HG03558 (cell line): ENCODE measurements at regions not wholly inside any gene's neighbourhood (a gene's known extent, or its start where the extent isn't known, plus 50 kb on each side); places are given as distances from the start of the nearest gene placed in this dataset.

ENCODE experiments used
- ATAC-seq: cut with Tn5 transposase; IDR thresholded peaks from one replicate; pipeline ENCODE4 v1.9.1; 2021; ENCODE audit warnings: moderate number of reproducible peaks; ENCODE audit not compliant: unreplicated experiment; ENCODE audit errors: extremely low read depth

DNA sequence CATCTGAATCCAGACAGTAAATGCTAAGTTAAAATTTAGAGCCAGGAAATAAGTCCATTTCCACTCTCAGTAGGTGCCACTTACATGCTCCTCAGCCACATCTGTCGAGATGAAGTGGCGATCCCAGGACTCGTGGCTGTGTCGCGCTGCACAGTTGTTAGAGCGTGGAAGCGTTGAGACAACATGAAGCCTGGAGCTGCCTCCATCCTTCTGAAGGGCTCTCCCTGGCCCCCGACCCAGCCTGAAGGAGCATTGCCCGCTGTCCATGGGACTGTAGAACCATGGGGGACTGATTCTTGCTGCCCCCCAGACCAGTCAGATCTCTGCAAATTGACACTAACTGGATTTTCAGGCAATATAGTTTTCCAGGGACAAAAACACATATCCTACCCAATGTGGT is 58.9 kb downstream of the IRX1 start:
- no peak for ATAC-seq

DNA sequence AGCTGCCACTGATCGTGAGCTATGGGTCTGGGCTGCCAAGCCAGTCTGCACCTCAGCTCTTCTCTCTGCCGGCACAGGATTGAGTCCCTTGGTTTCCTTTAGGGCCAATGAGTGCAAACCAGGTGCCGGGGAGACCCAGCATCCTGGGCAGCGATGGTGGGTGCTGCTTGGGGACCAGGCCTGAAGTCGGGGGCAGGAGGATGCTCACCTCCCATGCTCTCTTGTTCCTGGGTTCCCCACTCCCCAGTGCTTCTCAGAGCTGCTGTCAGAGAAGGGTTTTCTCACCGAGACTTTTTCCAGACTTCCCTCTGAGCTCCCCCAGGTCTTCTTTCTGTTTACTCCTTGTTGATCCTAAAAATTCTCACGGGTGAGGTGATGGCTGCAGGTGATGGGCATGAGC is 61.2 kb downstream of the IRX1 start:
- ATAC-seq = no peak

DNA sequence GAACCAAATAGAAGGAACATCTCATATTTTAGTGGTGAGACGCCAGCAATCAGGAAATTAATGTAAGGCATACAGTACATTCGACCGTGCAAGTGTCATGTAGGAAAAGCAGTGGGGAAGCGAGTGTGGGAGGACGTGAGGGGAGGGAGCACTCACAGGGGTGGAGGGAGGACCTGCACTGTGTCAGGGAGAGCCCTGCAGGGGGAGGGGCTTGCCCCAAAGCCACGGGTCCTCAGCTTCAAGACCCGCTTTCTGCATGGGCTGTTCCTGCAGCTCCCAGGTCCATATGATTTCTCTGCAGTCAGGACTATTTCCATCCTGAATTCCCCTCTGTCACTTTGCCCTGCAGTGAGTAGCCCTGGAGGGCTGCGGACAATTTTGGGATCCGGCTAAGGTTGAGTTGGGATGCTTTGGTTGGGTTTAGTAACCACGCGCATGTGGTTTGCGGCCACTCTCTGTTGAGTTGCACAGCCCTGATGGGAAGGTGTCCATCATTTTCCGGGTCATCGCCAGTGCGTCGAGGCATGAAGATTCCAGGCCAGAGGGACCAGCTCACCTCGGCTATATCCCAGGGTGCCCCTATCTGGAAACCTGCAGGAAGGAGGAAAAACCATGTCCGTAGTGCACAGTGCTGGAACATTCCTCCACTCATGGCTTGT is 61.9 kb downstream of the IRX1 start:
- no peak for ATAC-seq

GRCh38 chr5:3658929-3659328 is 63.3 kb downstream of the IRX1 start:
- ATAC-seq = no peak

- no peak for ATAC-seq
Measured at GRCh38 chr5:3659907-3660306, 64.3 kb downstream of the IRX1 start.

- no peak for ATAC-seq
Measured at GRCh38 chr5:3660630-3661029, 65.0 kb downstream of the IRX1 start.

DNA sequence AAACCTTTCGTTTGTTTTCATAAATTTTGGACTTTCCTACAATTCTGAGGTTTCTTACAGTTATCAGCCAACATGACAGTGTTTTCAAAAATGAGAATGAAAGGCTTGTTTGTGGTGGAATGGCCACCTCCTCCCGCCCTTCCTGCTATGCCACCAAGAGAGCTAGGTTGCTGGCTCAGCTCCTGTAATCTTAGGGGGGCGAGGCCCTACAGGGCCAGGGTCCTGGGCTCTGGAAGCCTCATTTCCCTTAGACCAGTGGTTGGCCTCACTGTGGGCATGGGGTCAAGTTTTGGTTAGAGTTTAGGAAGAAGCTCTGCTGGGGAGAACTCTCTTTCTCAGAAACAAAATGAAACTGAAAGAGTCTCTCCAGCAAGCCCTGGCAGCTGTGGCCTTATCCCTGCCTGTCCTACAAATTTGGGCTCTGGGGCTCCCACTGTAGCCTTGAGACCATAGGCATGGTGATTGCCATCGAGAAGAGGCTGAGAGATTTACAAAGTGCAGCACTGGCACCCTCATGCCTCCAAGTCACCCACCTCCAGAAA is 66.2 kb downstream of the IRX1 start:
- no peak for ATAC-seq

- ATAC-seq = no peak
Measured at GRCh38 chr5:3662344-3662743, 66.7 kb downstream of the IRX1 start.

- ATAC-seq = no peak
Measured at GRCh38 chr5:3671337-3671736, 75.7 kb downstream of the IRX1 start.

- ATAC-seq = no peak
Measured at GRCh38 chr5:3678801-3679200, 83.2 kb downstream of the IRX1 start.

GRCh38 chr5:3680821-3681220 is 85.2 kb downstream of the IRX1 start:
- no peak for ATAC-seq

- ATAC-seq = no peak
Measured at GRCh38 chr5:3684118-3684517, 88.5 kb downstream of the IRX1 start.

- no peak for ATAC-seq
Measured at GRCh38 chr5:3684771-3685354, 89.2 kb downstream of the IRX1 start.

- ATAC-seq = no peak
Measured at GRCh38 chr5:3694819-3695218, 99.2 kb downstream of the IRX1 start.

- no peak for ATAC-seq
Measured at GRCh38 chr5:3695818-3696217, 100.2 kb downstream of the IRX1 start.

- no peak for ATAC-seq
Measured at GRCh38 chr5:3698412-3698811, 102.8 kb downstream of the IRX1 start.

- ATAC-seq = no peak
Measured at GRCh38 chr5:3701694-3702093, 106.1 kb downstream of the IRX1 start.

DNA sequence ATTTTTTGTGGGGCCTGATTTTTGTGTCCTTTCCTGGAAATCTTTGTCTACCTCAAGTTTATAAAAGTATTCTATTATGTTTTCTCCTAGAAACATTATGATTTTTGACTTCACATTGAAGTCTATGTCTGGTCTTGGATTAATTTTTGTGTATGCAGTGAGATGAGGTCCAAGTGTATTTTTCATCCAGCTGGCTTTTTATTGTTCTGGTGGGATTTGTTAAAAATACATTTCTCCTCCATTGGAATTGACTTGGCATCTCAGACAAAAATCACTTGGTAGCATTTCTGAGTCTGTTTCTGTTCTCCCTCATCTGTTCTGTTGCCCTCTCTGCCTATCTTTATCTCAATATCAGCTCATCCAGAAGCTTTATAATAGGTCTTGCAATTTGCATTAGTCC is 109.0 kb downstream of the IRX1 start:
- no peak for ATAC-seq

DNA sequence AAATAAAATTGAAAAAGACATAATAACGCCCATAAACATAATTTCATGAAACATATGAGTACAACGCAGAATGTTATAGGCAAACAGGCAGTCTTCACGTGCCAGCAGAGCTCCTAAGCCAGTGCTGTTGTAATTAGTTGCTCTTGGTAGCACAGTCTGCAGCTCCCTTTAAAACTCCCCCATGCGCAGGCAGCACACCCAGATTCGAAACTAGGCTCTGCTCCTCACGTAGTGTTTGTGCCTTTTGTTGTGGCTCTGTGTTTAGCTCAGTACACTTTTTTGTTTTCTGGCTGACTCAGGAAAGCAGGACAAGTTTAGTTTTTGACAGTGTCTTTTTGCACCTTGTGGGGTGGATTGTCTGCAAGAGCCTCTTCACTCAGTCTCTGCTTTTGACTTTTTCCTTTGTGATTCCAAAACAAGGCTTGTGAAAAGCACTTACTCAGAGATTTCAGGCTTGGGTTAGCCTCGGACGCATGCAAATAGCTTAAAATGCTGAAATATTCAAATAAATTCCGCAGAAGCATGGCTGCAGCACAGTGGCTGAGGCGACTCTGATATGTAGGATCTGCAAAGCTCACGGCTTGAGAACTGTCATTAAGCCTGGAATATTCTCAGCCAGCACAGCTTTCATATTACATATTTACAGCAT is 113.6 kb downstream of the IRX1 start:
- no peak for ATAC-seq

DNA sequence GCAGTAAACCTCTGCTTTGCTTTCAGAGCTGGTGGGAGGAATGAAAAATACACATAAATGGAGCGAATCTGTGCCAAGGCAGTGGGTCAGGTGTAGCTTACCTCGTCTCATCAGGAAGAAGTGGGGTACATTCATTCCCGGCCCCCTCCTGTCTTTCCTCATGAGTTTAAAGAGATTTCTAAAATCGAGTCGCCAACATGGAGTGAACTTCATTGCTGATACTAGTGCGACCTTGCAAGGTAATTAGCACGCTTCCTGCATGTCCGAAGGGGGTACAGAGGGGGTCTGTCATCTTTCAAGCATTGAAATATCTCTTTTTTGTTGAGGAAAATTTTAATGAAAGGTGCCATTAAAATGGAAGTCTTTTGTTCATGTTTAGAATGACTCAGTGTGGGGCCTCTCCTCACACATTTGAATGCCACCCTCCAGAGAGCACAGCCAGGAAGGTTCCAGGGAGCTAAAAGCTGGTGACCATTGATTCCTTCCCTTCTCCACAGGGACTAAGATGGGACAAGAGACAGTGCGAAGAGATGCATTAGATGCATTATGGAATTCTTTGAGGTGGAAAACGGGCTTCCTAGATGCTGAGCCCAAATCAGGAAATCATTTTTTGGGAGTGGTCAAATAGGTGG is 114.2 kb downstream of the IRX1 start:
- no peak for ATAC-seq

DNA sequence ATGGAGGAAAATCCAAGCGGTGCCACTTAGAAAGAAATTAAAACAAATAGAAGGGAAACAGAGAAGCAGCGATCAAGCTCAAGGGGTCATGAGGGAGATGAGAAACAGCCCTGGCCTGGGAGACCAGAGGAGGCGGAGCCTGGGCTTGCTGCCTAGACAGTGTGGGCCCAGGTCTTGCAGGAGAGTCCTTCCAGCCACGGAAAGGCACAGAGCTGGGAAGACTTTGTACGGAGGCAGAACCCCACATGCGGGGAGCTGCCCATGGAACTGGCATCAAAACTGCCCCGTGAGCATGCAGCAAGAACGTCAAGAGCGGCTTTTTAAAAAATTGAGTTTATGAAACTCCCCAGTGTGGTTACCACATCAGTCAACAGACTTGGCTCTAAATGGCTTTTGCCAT is 119.4 kb downstream of the IRX1 start:
- ATAC-seq = no peak
